ENCODE measurements at regions not wholly inside any gene's neighbourhood (a gene's known extent, or its start where the extent isn't known, plus 50 kb on each side); places are given as distances from the start of the nearest gene placed in this dataset.

DNA sequence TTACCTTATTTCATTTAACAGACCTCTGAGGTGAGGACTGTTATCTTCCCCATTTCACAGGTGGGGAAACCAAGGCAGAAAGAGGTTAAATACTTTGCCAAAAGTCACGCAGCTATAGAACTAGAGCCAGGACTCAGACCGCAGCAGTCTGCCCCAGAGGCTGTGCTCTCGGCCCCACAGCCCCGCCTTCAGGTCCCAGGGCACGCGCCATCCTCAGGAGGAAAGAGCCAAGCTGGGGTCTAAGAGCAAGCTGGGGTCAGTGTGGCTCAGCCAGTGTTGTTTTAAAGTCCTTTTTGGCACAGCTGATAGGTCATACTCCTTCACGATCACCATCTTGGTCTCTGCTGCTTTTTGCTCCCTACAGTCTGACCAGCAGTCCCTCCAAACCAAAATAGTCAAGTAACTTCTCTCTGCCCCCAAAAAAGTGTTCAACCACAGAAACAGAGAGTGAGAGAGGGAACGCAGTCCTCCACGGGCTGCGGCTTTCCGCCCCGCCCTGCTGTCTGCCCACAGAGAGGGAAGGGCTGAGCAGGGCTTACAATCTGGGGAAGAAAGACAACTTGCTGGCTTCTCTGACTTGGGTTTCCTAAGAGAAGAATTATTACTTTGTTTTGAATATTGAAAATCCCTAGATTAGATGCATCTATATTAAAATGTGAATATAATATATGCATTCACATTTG lies 137.2 kb upstream of the OPCML start:
- TF ChIP-seq, protein P1, sequence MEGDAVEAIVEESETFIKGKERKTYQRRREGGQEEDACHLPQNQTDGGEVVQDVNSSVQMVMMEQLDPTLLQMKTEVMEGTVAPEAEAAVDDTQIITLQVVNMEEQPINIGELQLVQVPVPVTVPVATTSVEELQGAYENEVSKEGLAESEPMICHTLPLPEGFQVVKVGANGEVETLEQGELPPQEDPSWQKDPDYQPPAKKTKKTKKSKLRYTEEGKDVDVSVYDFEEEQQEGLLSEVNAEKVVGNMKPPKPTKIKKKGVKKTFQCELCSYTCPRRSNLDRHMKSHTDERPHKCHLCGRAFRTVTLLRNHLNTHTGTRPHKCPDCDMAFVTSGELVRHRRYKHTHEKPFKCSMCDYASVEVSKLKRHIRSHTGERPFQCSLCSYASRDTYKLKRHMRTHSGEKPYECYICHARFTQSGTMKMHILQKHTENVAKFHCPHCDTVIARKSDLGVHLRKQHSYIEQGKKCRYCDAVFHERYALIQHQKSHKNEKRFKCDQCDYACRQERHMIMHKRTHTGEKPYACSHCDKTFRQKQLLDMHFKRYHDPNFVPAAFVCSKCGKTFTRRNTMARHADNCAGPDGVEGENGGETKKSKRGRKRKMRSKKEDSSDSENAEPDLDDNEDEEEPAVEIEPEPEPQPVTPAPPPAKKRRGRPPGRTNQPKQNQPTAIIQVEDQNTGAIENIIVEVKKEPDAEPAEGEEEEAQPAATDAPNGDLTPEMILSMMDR (IDR thresholded peaks at IDR 0.05): no peak

DNA sequence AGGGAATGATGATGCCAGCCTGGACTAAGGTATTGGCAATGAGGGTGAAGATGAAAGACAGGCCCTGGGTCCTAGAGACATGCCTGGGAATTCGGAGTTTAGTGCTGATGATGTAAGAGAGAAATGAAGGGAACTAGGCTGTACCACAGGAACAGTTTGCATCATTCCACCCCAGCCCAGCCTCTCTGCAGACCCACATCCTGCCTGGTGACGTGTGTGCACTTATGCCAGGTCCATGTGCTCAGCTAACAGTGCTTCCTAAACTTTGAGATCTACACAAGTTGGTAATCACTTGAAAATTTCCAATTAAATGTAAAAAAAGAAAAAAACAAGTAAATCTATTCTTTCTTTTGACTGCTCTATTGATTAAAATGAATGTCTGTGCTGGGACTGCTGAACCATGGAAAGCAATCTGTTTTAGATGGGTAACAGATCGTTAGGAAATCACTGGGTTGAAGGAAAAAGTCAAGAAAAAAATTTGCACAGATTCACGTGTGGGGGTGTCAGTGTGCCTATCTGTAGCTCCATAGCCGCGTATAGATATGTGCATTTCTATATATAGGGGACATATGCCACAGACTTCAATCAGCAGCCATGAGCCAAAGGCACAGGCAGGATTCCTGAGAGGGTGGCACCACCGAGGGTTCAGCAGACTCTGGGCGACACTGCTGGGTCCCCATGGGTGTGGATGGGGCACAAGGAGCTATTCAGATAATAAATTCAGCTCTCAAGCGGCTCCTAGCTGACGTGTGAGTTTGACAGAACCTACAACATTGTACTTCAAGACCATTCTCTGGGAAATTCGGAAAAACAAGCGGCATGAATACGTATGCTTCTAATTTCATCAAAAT lies 131.1 kb upstream of the OPCML start:
- TF ChIP-seq, protein P1 (IDR thresholded peaks at IDR 0.05): no peak

GRCh38 chr11:133661846-133662245 lies 129.5 kb upstream of the OPCML start:
- TF ChIP-seq, protein P1 (IDR thresholded peaks at IDR 0.05): no peak

DNA sequence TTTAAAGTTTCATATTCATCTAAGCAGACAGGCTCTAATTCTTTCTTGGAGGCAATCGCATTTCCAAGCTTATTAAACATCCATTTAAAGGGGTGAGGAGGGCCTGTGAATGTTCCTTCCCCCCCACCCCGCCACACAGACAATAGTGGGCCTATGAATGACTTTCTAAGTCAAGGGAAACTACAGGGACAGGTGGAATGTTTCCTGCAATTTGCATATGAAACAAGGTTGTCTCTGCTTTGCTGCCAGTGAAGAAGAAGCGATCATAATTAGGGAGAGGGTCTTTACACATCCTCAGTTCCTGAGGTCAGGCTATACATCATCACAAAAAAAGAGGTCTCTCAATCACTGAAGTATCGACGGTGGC lies 127.9 kb upstream of the OPCML start:
- TF ChIP-seq, protein P1 (IDR thresholded peaks at IDR 0.05): no peak

GRCh38 chr11:133659538-133660201 lies 127.4 kb upstream of the OPCML start:
- TF ChIP-seq, protein P1 (IDR thresholded peaks at IDR 0.05): no peak

GRCh38 chr11:133657054-133657453 lies 124.8 kb upstream of the OPCML start:
- TF ChIP-seq, protein P1 (IDR thresholded peaks at IDR 0.05): no peak

DNA sequence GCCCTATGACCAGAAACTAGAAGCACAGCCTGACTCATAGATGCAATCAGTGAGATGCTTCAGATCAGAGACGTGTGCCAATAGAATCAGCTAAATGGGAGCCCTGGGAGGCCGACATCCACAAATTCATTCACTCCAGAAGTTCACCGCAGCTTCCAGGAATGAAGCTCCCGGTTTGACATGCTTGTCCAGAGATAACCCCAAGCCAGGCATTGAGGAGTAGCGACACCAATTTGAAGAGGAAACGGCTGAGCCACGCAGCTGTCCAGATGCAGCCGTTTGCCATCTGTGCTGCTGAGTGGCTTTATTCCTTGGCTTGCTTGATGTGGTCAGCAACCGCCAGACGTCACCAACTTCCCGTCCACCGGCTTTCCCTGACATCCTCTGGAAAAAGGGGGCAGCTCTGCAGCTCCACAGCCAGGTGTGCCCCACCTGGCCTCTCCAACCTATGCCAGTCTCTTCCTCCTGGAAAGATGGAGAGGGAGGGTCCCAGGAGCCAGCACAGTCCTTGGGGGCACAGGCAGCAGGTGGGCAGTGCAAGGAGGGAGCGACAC lies 123.9 kb upstream of the OPCML start:
- TF ChIP-seq, protein P1 (IDR thresholded peaks at IDR 0.05): no peak
